ENCODE measurements at regions not wholly inside any gene's neighbourhood (a gene's known extent, or its start where the extent isn't known, plus 50 kb on each side); places are given as distances from the start of the nearest gene placed in this dataset.

DNA sequence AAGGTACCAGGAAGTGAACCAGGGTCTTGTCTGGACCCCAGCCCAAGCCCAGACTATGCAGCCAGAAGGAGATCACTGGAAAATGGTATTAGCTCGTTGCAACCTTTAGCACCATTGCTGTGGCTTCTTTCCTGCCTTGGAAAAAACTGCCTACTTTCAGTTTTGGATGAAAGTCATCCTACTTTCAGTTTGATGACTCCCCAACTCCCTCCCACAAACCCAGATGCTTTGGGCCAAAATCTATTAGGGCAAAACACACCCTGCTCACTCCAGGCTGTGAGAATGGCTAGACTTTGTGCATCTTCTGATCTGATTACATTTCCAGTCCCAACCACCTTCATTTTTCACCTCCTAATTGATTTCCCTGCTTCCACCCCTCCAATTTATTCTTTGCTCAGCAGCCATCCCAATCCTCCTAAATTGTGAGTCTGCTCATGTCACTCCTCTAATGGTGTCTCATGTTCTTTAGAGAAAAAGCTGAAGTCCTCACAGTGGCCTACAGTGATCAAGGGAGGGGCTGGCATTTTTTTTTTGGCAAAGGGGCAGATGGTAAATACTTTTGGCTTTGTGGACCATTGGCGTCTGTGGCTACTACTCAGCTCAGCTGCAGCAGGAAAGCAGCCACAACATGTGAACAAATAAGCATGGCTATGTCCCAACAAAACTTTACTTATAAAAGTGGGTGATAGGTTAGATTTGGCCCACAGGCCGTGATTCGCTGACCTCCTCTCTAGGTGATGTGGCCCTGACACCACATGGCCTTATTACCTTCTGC is 368.7 kb downstream of the SLC4A3 start:
- TF ChIP-seq, protein P1, sequence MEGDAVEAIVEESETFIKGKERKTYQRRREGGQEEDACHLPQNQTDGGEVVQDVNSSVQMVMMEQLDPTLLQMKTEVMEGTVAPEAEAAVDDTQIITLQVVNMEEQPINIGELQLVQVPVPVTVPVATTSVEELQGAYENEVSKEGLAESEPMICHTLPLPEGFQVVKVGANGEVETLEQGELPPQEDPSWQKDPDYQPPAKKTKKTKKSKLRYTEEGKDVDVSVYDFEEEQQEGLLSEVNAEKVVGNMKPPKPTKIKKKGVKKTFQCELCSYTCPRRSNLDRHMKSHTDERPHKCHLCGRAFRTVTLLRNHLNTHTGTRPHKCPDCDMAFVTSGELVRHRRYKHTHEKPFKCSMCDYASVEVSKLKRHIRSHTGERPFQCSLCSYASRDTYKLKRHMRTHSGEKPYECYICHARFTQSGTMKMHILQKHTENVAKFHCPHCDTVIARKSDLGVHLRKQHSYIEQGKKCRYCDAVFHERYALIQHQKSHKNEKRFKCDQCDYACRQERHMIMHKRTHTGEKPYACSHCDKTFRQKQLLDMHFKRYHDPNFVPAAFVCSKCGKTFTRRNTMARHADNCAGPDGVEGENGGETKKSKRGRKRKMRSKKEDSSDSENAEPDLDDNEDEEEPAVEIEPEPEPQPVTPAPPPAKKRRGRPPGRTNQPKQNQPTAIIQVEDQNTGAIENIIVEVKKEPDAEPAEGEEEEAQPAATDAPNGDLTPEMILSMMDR (IDR thresholded peaks at IDR 0.05 in 8 of 11, conservative IDR thresholded peaks at IDR 0.05 in 3 of 11): no peak
- TF ChIP-seq POLR2A (IDR thresholded peaks at IDR 0.05) (no peak), POLR2AphosphoS5 (IDR thresholded peaks at IDR 0.05) (no peak)
